ENCODE measurements at regions not wholly inside any gene's neighbourhood (a gene's known extent, or its start where the extent isn't known, plus 50 kb on each side); places are given as distances from the start of the nearest gene placed in this dataset.

GRCh38 chr4:81550388-81550859, 78.7 kb upstream of the RASGEF1B start:
- TF ChIP-seq CTCF (IDR thresholded peaks at IDR 0.05) = no peak
- no peak for TF ChIP-seq POLR2A (IDR thresholded peaks at IDR 0.05)
- no peak for TF ChIP-seq EP300 (IDR thresholded peaks at IDR 0.05)
- TF ChIP-seq POLR2AphosphoS5 (IDR thresholded peaks at IDR 0.05) = no peak
